IMR-90 (cell line): ENCODE measurements at regions not wholly inside any gene's neighbourhood (a gene's known extent, or its start where the extent isn't known, plus 50 kb on each side); places are given as distances from the start of the nearest gene placed in this dataset.
"Not testable (repeated sequence)": the region's sequence is repeated elsewhere in the genome, so short reads cannot be mapped to it uniquely, and the experiment has no call there.

Experiments
- ATAC-seq: fragments of 200-7000 bp; cut with Tn5 transposase; 2 replicates; pipeline ENCODE4 v1.9.1; 2020; ENCODE audit warnings: low read depth, mild to moderate bottlenecking, moderate library complexity
- BruUV-seq: library from RNA; stranded (reverse); fragments of 400-500 nt; replicated peaks from 2 replicates; lab custom pipeline; 2021; lab: Mats Ljungman, UMichigan
- CTCF ChIA-PET: fragments of 300-600 bp; formaldehyde crosslinking; extraction: SDS; loops from one replicate; lab custom pipeline; 2021; ENCODE audit warnings: antibody characterized with exemption; lab: Yijun Ruan, JAX
- POLR2A ChIA-PET: fragments of 300-600 bp; sonication (Branson Sonifier 250); formaldehyde crosslinking; loops from one replicate; lab custom pipeline; 2022; ENCODE audit warnings: antibody characterized with exemption; ENCODE audit not compliant: unreplicated experiment; lab: Charles Lee
- DNase-seq: peaks from one replicate; pipeline ENCODE4 v3.0.0; 2013
- H2AFZ ChIP-seq: replicated peaks from 2 replicates; pipeline ENCODE3; 2013; ENCODE audit warnings: low read length, mild to moderate bottlenecking; ENCODE audit not compliant: poor library complexity
- H2AK5ac ChIP-seq: 2 replicates; pipeline ENCODE4 v1.6.1; 2013; ENCODE audit warnings: low read depth, low read length, inconsistent platforms
- H2AK9ac ChIP-seq: replicated peaks from 2 replicates; pipeline ENCODE3; 2013; ENCODE audit warnings: mild to moderate bottlenecking, low read depth, low read length, moderate library complexity; ENCODE audit not compliant: poor library complexity
- H2BK120ac ChIP-seq: 2 replicates; pipeline ENCODE4 v1.6.1; 2013; ENCODE audit warnings: low read depth, low read length, inconsistent platforms
- H2BK15ac ChIP-seq: 3 replicates; pipeline ENCODE4 v1.6.1; 2013; ENCODE audit warnings: low read depth, low read length, inconsistent platforms
- H2BK20ac ChIP-seq: 2 replicates; pipeline ENCODE4 v1.6.1; 2013; ENCODE audit warnings: low read depth, mild to moderate bottlenecking, inconsistent platforms, low read length, moderate library complexity
- H2BK5ac ChIP-seq: 2 replicates; pipeline ENCODE4 v1.6.1; 2013; ENCODE audit warnings: mild to moderate bottlenecking, low read depth, low read length, inconsistent platforms; ENCODE audit not compliant: poor library complexity, severe bottlenecking
- H3K14ac ChIP-seq: replicated peaks from 2 replicates; pipeline ENCODE4 v1.6.1; 2013; ENCODE audit warnings: low read depth, low read length, inconsistent platforms
- H3K18ac ChIP-seq: 2 replicates; pipeline ENCODE4 v1.6.1; 2013; ENCODE audit warnings: low read depth, low read length, control low read depth
- H3K23ac ChIP-seq: 2 replicates; pipeline ENCODE4 v1.6.1; 2013; ENCODE audit warnings: low read depth, low read length, inconsistent platforms
- H3K27ac ChIP-seq: 2 replicates; pipeline ENCODE4 v1.5.1; 2013; ENCODE audit warnings: mild to moderate bottlenecking, control low read depth, low read length; ENCODE audit not compliant: insufficient read depth
- H3K27me3 ChIP-seq: 2 replicates; pipeline ENCODE4 v1.6.1; 2013; ENCODE audit warnings: low read length; ENCODE audit not compliant: control insufficient read depth, insufficient read depth
- H3K36me3 ChIP-seq: 2 replicates; pipeline ENCODE4 v1.6.1; 2013; ENCODE audit warnings: low read length, mixed read lengths; ENCODE audit not compliant: control insufficient read depth, insufficient read depth
- H3K4ac ChIP-seq: 2 replicates; pipeline ENCODE4 v1.6.1; 2013; ENCODE audit warnings: low read depth, low read length, inconsistent platforms
- H3K4me1 ChIP-seq: 2 replicates; pipeline ENCODE4 v1.6.1; 2013; ENCODE audit warnings: low read length, mixed read lengths; ENCODE audit not compliant: control insufficient read depth, insufficient read depth
- H3K4me2 ChIP-seq: 2 replicates; pipeline ENCODE4 v1.6.1; 2013; ENCODE audit warnings: low read depth, mild to moderate bottlenecking, control low read depth, low read length, moderate library complexity
- H3K4me3 ChIP-seq: 2 replicates; pipeline ENCODE4 v1.5.1; 2013; ENCODE audit warnings: low read depth, mild to moderate bottlenecking, control low read depth, low read length, moderate library complexity; ENCODE audit not compliant: insufficient read depth
- H3K56ac ChIP-seq: 2 replicates; pipeline ENCODE4 v1.6.1; 2013; ENCODE audit warnings: low read length, inconsistent platforms; ENCODE audit not compliant: insufficient read depth; ENCODE audit errors: extremely low read depth
- H3K79me1 ChIP-seq, 2 experiments: 2 replicates each; pipeline ENCODE4 v1.6.1; 2013; ENCODE audit warnings: low read length in 2 of 2, inconsistent platforms in 1 of 2, low read depth in 1 of 2
- H3K9ac ChIP-seq: 2 replicates; pipeline ENCODE4 v1.6.1; 2013; ENCODE audit warnings: low read depth, low read length, control low read depth
- H3K9me1 ChIP-seq: 2 replicates; pipeline ENCODE4 v1.6.1; 2013; ENCODE audit warnings: low read length, inconsistent platforms; ENCODE audit not compliant: insufficient read depth
- H3K9me3 ChIP-seq: 2 replicates; pipeline ENCODE4 v1.6.1; 2013; ENCODE audit warnings: low read length; ENCODE audit not compliant: control insufficient read depth, insufficient read depth
- H4K20me1 ChIP-seq: 2 replicates; pipeline ENCODE4 v1.6.1; 2013; ENCODE audit warnings: low read length, inconsistent platforms; ENCODE audit not compliant: insufficient read depth
- H4K5ac ChIP-seq: 2 replicates; pipeline ENCODE4 v1.6.1; 2013; ENCODE audit warnings: mild to moderate bottlenecking, low read depth, low read length, control low read depth
- H4K8ac ChIP-seq, 2 experiments: 2 replicates each; pipeline ENCODE4 v1.6.1; 2013; ENCODE audit warnings: low read depth in 2 of 2, low read length in 2 of 2, control low read depth in 1 of 2, inconsistent platforms in 1 of 2
- H4K91ac ChIP-seq: 2 replicates; pipeline ENCODE4 v1.6.1; 2013; ENCODE audit warnings: low read depth, low read length, inconsistent platforms; ENCODE audit not compliant: insufficient read depth
- POLR2A ChIP-seq: IDR thresholded peaks from 2 replicates; pipeline ENCODE4 v1.6.1; 2012; ENCODE audit warnings: mild to moderate bottlenecking, low read depth, low read length
- RFX5 ChIP-seq: IDR thresholded peaks from 2 replicates; pipeline ENCODE4 v1.8.0; 2012; ENCODE audit warnings: low read depth, mild to moderate bottlenecking, low read length, moderate library complexity
- WGBS, 2 experiments: methylation state at CpG; one replicate each; pipeline versions ENCODE4 v1.1.5 to v1.1.7; 2013; ENCODE audit warnings: missing lambda C conversion rate in 2 of 2; ENCODE audit not compliant: insufficient read length in 1 of 2; ENCODE audit errors: extremely low coverage in 2 of 2; 5-methylcytosine and 5-hydroxymethylcytosine counted together
- dilution Hi-C: fragments of 300-500 bp; cut with HindIII; formaldehyde crosslinking; loops from one replicate; pipeline ENCODE4 v1.14.3; 2018; ENCODE audit warnings: low sequenced_read_pairs; ENCODE audit not compliant: unreplicated experiment
- in situ Hi-C: fragments of 300-500 bp; cut with MboI; formaldehyde crosslinking; loops from 3 replicates; pipeline ENCODE4 v1.14.3; 2019; ENCODE audit warnings: low sequenced_read_pairs, inconsistent platforms, mixed read lengths
- intact Hi-C: fragments of 100-400 bp; cut with micrococcal nuclease; formaldehyde crosslinking; loops from 2 replicates; pipeline ENCODE4 v1.10.0; 2022

DNA sequence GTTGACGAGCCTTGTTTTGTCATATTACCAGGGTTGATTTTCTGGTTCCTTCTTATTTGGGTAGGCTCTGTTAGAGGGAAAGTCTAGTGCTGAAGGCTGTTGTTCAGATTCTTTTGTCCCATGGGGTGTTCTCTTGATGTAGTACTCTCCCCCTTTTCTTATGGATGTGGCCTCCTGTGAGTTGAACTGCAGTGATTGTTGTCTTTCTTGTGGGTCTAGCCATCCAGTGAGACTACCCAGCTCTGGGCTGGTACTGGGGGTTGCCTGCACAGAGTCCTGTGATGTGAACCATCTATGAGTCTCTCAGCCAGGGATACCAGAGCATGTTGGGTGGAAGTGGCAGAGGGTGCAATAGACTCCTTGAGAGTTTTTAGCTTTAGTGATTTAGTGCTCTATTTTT is 680.6 kb downstream of the RFPL4B start:
- Histone ChIP-seq H3K4me2 (no peak overlapping the region), H2BK120ac (no peak overlapping the region), H2AFZ (no peak overlapping the region), H4K8ac (no peak overlapping the region), H3K79me1 (no peaks in the 10 kb centered on the region), H3K4ac (no peak overlapping the region), H2AK9ac (no peak overlapping the region), H3K36me3 (no peaks in the 10 kb centered on the region), H2AK5ac (no peak overlapping the region), H3K9me1 (no peaks in the 10 kb centered on the region), H3K27me3 (no peaks in the 10 kb centered on the region), H3K14ac (no peak overlapping the region), H3K9ac (no peak overlapping the region), H4K91ac (no peak overlapping the region), H4K20me1 (no peaks in the 10 kb centered on the region), H4K5ac (no peak overlapping the region), H3K23ac (no peak overlapping the region), H2BK15ac (no peak overlapping the region), H2BK5ac (no peak overlapping the region), H3K4me3 (no peak overlapping the region), H3K18ac (no peak overlapping the region), H3K56ac (no peak overlapping the region), H2BK20ac (no peak overlapping the region), H3K9me3 (no peaks in the 10 kb centered on the region), H3K4me1 (no peaks in the 10 kb centered on the region), H3K27ac (no peak overlapping the region)
- ChIA-PET CTCF (no interaction called here), POLR2A (no interaction called here)
- ATAC-seq (no peak), DNase-seq (no peak)
- no CpG with 5 or more reads among the region's 1 CpG for WGBS, 2 experiments
- dilution Hi-C loops (no loop called here), intact Hi-C loops (no loop called here), in situ Hi-C loops (no loop called here)
- no TSS peak for BruUV-seq
- TF ChIP-seq POLR2A (no peak), RFX5 (no peak)

DNA sequence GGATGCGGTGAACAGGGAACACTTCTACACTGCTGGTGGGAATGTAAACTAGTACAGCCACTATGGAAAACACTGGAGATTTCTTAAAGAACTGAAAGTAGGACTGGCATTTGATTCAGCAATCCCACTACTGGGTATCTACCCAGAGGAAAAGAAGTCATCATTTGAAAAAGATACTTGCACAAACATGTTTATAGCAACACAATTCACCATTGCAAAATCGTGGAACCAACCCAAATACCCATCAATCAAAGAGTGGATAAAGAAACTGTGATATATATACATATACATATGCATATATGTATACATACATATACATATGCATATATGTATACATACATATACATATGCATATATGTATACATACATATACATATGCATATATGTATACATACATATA is 682.0 kb downstream of the RFPL4B start:
- H3K9me3 ChIP-seq, H2BK20ac ChIP-seq, H3K9ac ChIP-seq, POLR2A ChIA-PET, H3K79me1 ChIP-seq, H4K20me1 ChIP-seq, H3K4ac ChIP-seq, H2BK15ac ChIP-seq, H2BK5ac ChIP-seq, ATAC-seq, DNase-seq, H4K8ac ChIP-seq, H3K23ac ChIP-seq, CTCF ChIA-PET, H2AK9ac ChIP-seq, H3K27me3 ChIP-seq, H3K9me1 ChIP-seq, H3K4me1 ChIP-seq, in situ Hi-C loops, H3K4me2 ChIP-seq, H4K91ac ChIP-seq, H2AFZ ChIP-seq, H3K36me3 ChIP-seq, H3K14ac ChIP-seq, dilution Hi-C loops, H2BK120ac ChIP-seq, H3K4me3 ChIP-seq, H3K27ac ChIP-seq, H4K5ac ChIP-seq, intact Hi-C loops, H3K56ac ChIP-seq, H2AK5ac ChIP-seq, BruUV-seq, H3K18ac ChIP-seq: not testable (repeated sequence)
- no CpG with 5 or more reads among the region's 2 CpGs for WGBS, 2 experiments
